HEK293 (cell line): ENCODE measurements at regions not wholly inside any gene's neighbourhood (a gene's known extent, or its start where the extent isn't known, plus 50 kb on each side); places are given as distances from the start of the nearest gene placed in this dataset.
A peak's percentile ranks its signal among the peaks of the same experiment; 100 is the strongest.

Experiments
- CTCF ChIA-PET: fragments of 350-600 bp; formaldehyde crosslinking; extraction: SDS; loops from one replicate; lab custom pipeline; 2021; ENCODE audit warnings: antibody characterized with exemption; lab: Yijun Ruan, JAX
- POLR2A ChIA-PET: fragments of 300-600 bp; formaldehyde crosslinking; extraction: SDS; loops from one replicate; lab custom pipeline; 2020; ENCODE audit warnings: antibody characterized with exemption, inconsistent platforms; lab: Yijun Ruan, JAX
- H3K27ac ChIP-seq: fragments of 200-500 bp; sonication (Bioruptor generic); 2 replicates; pipeline ENCODE4 v1.5.1; 2014; ENCODE audit warnings: low read depth, low read length, control low read depth, inconsistent platforms; ENCODE audit errors: extremely low read depth
- H3K36me3 ChIP-seq, 2 experiments: fragments of 200-500 bp in 1 of 2; sonication (Bioruptor generic) in 1 of 2; 1 replicate in 1 of 2; 2 replicates in 1 of 2; pipeline ENCODE4 v1.5.1; 2014 to 2017; ENCODE audit warnings: inconsistent platforms in 2 of 2, low read length in 2 of 2; ENCODE audit not compliant: control insufficient read depth in 2 of 2, insufficient read depth in 1 of 2
- H3K4me1 ChIP-seq: fragments of 200-500 bp; sonication (Bioruptor generic); 2 replicates; pipeline ENCODE4 v1.5.1; 2014; ENCODE audit warnings: mild to moderate bottlenecking, low read length, inconsistent platforms; ENCODE audit not compliant: control insufficient read depth, insufficient read depth
- H3K4me3 ChIP-seq: 2 replicates; pipeline ENCODE4 v1.5.1; 2011; ENCODE audit warnings: low read depth, mild to moderate bottlenecking, control low read depth, low read length, moderate library complexity
- H3K9me3 ChIP-seq: fragments of 200-500 bp; sonication (Bioruptor generic); 2 replicates; pipeline ENCODE4 v1.5.1; 2014; ENCODE audit warnings: low read depth, low read length, inconsistent platforms; ENCODE audit not compliant: control insufficient read depth, insufficient read depth
- KLF8 ChIP-seq: fragments of 450-650 bp; formaldehyde crosslinking; IDR thresholded peaks from 2 replicates; pipeline ENCODE4 v1.5.1; 2016; ENCODE audit warnings: missing biosample characterization, missing genetic modification characterization
- TRIM28 ChIP-seq: IDR thresholded peaks from 2 replicates; pipeline ENCODE4 v1.6.1; 2011; ENCODE audit warnings: low read length, control low read depth, borderline replicate concordance
- ZBTB1 ChIP-seq: fragments of 450-650 bp; formaldehyde crosslinking; IDR thresholded peaks from 2 replicates; pipeline ENCODE4 v1.5.1; 2016; ENCODE audit warnings: missing biosample characterization, missing genetic modification characterization
- ZBTB8A ChIP-seq: fragments of 450-650 bp; formaldehyde crosslinking; IDR thresholded peaks from 2 replicates; pipeline ENCODE4 v1.5.1; 2016; ENCODE audit warnings: missing biosample characterization, missing genetic modification characterization
- ZFHX2 ChIP-seq: fragments of 450-650 bp; formaldehyde crosslinking; conservative IDR thresholded peaks from 2 replicates; pipeline ENCODE4 v1.5.1; 2016; ENCODE audit warnings: missing biosample characterization, missing genetic modification characterization
- ZIC2 ChIP-seq: fragments of 450-650 bp; formaldehyde crosslinking; IDR thresholded peaks from 2 replicates; pipeline ENCODE4 v1.5.1; 2016; ENCODE audit warnings: missing biosample characterization, missing genetic modification characterization
- ZNF19 ChIP-seq: fragments of 450-650 bp; formaldehyde crosslinking; IDR thresholded peaks from 2 replicates; pipeline ENCODE4; 2016; ENCODE audit warnings: missing biosample characterization, missing genetic modification characterization, low read depth
- ZNF274 ChIP-seq, 2 experiments: fragments of 200-500 bp in 1 of 2; fragments of 450-650 bp in 1 of 2; sonication (Bioruptor generic) in 1 of 2; formaldehyde crosslinking in 1 of 2; IDR thresholded peaks; 2 replicates each; pipeline versions ENCODE4 v1.5.1 to v1.6.1; 2014 to 2016; ENCODE audit warnings: borderline replicate concordance in 1 of 2, inconsistent platforms in 1 of 2, low read length in 1 of 2, missing biosample characterization in 1 of 2, missing genetic modification characterization in 1 of 2
- ZNF324 ChIP-seq: fragments of 450-650 bp; formaldehyde crosslinking; IDR thresholded peaks from 2 replicates; pipeline ENCODE4 v1.5.1; 2016; ENCODE audit warnings: missing biosample characterization, missing genetic modification characterization
- ZNF585B ChIP-seq: fragments of 450-650 bp; formaldehyde crosslinking; IDR thresholded peaks from 2 replicates; pipeline ENCODE4 v1.5.1; 2016; ENCODE audit warnings: missing biosample characterization, missing genetic modification characterization
- ZNF623 ChIP-seq: fragments of 450-650 bp; formaldehyde crosslinking; IDR thresholded peaks from 2 replicates; pipeline ENCODE4 v1.5.1; 2016; ENCODE audit warnings: missing biosample characterization, missing genetic modification characterization
- ZNF830 ChIP-seq: fragments of 450-650 bp; IDR thresholded peaks from 2 replicates; pipeline ENCODE4 v1.5.0; 2018; ENCODE audit warnings: missing biosample characterization, missing genetic modification characterization, low read depth, mild to moderate bottlenecking, moderate library complexity
- TF ChIP-seq, protein P1 (sequence below): fragments of 450-650 bp; formaldehyde crosslinking; IDR thresholded peaks from 2 replicates; pipeline ENCODE4 v1.5.1; 2016; ENCODE audit warnings: missing biosample characterization, missing genetic modification characterization
- TF ChIP-seq, protein P2 (sequence below): fragments of 450-650 bp; formaldehyde crosslinking; IDR thresholded peaks from 2 replicates; pipeline ENCODE4 v1.5.1; 2016; ENCODE audit warnings: missing biosample characterization, missing genetic modification characterization
- TF ChIP-seq, protein P3 (sequence below): fragments of 450-650 bp; formaldehyde crosslinking; IDR thresholded peaks from 2 replicates; pipeline ENCODE4 v1.5.1; 2016; ENCODE audit warnings: missing biosample characterization, missing genetic modification characterization
- TF ChIP-seq, protein P4 (sequence below): fragments of 450-650 bp; formaldehyde crosslinking; IDR thresholded peaks from 2 replicates; pipeline ENCODE4 v1.5.1; 2016; ENCODE audit warnings: missing biosample characterization, missing genetic modification characterization
- TF ChIP-seq, protein P5 (sequence below): fragments of 450-650 bp; formaldehyde crosslinking; IDR thresholded peaks from 2 replicates; pipeline ENCODE4 v1.5.1; 2016; ENCODE audit warnings: missing biosample characterization, missing genetic modification characterization, borderline replicate concordance

DNA sequence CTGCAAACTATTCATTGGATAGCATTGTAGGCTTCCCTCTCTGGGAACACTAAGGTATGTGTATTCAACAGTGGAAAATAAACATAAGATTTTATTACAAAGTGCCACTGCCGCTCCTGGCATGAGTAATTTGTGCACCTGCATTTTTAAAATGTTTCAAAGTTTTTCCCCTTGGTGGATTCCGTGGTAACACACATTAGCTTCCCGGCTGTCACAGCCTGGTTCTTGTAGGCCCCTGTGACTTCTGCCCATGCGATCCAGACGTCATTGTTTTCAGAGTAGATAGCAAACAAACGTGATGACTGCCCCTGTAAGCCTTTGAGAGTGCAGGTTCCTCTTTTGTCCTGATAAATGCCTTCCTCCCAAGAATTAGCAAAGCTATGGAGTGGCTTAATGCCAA is 421.0 kb downstream of the ZNF521 start (continued):
- TF ChIP-seq ZNF585B (tag by site-specific recombination): no peak
- no peak for TF ChIP-seq ZFHX2 (tag by site-specific recombination)
- no peak for TF ChIP-seq ZBTB1 (tag by site-specific recombination)
- TF ChIP-seq ZNF623: no peak
- TF ChIP-seq, protein P1, sequence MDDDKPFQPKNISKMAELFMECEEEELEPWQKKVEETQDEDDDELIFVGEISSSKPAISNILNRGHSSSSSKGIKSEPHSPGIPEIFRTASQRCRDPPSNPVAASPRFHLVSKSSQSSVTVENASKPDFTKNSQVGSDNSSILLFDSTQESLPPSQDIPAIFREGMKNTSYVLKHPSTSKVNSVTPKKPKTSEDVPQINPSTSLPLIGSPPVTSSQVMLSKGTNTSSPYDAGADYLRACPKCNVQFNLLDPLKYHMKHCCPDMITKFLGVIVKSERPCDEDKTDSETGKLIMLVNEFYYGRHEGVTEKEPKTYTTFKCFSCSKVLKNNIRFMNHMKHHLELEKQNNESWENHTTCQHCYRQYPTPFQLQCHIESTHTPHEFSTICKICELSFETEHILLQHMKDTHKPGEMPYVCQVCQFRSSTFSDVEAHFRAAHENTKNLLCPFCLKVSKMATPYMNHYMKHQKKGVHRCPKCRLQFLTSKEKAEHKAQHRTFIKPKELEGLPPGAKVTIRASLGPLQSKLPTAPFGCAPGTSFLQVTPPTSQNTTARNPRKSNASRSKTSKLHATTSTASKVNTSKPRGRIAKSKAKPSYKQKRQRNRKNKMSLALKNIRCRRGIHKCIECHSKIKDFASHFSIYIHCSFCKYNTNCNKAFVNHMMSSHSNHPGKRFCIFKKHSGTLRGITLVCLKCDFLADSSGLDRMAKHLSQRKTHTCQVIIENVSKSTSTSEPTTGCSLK (tag by site-specific recombination): no peak

DNA sequence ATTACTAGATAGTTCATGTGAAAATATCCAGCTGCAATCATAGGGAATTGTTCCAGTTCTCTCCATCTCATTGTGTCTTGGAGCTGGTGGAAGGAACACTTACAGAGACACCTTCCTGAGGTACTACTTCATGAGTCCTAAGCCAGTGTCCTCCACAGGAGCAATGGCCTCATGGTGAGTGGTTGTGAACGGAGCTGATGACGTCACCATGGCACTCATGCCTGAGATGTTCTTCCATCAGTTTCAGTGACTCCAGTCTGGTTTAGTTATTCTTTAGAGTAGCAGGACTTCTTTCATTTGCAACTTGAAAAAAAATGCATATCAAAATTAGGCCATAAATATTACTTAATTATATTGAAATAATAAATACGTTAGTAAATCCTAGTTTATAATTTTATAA is 418.6 kb downstream of the ZNF521 start:
- Histone ChIP-seq H3K9me3 (no peaks in the 10 kb centered on the region), H3K4me3 (no peak overlapping the region), H3K36me3 (no peaks in the 10 kb centered on the region), H3K27ac (no peak overlapping the region), H3K4me1 (no peaks in the 10 kb centered on the region)
- TF ChIP-seq, protein P2, sequence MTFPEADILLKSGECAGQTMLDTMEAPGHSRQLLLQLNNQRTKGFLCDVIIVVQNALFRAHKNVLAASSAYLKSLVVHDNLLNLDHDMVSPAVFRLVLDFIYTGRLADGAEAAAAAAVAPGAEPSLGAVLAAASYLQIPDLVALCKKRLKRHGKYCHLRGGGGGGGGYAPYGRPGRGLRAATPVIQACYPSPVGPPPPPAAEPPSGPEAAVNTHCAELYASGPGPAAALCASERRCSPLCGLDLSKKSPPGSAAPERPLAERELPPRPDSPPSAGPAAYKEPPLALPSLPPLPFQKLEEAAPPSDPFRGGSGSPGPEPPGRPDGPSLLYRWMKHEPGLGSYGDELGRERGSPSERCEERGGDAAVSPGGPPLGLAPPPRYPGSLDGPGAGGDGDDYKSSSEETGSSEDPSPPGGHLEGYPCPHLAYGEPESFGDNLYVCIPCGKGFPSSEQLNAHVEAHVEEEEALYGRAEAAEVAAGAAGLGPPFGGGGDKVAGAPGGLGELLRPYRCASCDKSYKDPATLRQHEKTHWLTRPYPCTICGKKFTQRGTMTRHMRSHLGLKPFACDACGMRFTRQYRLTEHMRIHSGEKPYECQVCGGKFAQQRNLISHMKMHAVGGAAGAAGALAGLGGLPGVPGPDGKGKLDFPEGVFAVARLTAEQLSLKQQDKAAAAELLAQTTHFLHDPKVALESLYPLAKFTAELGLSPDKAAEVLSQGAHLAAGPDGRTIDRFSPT (tag by site-specific recombination): no peak
- TF ChIP-seq ZIC2 (tag by site-specific recombination): 0 out of 2 replicates have a peak, but pooled peaks have one; percentile 7
- ChIA-PET POLR2A (no interaction called here), CTCF (interaction anchor here (0.7 kb wide), 1 partner anchor 18 kb away, joined by 3 read pairs; no protein-coding TSS in a partner anchor)

DNA sequence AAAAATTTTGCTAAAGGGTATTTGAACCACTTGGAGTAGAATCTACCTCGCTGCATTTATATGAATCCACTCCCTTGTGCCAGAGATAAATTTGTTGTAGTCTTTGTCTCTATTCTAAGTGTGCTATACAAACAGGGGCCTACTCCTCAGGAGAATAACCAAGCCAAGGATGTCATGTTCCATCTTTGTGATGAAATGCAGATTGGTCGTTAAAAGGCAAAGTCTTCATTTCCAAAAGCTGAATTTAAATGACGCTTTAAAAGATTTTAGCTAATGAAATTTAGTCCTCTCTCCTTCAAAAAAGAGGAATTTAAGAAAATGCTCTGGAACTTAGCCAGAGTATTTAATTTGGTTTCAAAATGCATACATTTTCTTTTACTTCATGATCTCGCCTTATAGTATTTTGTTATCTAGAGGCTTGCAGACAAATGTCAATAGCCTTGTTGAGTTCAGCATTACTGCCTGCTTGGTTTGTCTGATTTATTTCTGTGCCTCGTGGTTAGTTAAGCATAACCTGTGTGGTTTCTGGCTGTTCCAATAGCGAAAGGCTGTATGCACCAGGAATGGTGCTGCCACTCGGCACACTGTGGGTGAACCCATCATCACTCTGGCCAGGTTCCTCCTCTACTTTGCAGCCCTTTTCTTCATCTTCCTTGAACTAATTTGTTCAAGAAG is 417.6 kb downstream of the ZNF521 start:
- Histone ChIP-seq H3K27ac (no peak overlapping the region), H3K4me3 (no peak overlapping the region), H3K9me3 (no peaks in the 10 kb centered on the region), H3K36me3 (no peaks in the 10 kb centered on the region), H3K4me1 (no peaks in the 10 kb centered on the region)
- ChIA-PET CTCF (no interaction called here), POLR2A (no interaction called here)
- TF ChIP-seq KLF8 (tag by site-specific recombination) (no peak), ZNF830 (tag by site-specific recombination) (no peak), ZNF274 (IDR thresholded peaks at IDR 0.05; ENCODE audit: low read length) (no peak), ZNF274 (tag by site-specific recombination; IDR thresholded peaks at IDR 0.05; ENCODE audit: borderline replicate concordance) (no peak), ZNF324 (tag by site-specific recombination) (no peak), ZNF19 (tag by site-specific recombination) (no peak), ZFHX2 (tag by site-specific recombination) (no peak), ZBTB8A (no peak), TRIM28 (no peak)
- TF ChIP-seq, protein P3, sequence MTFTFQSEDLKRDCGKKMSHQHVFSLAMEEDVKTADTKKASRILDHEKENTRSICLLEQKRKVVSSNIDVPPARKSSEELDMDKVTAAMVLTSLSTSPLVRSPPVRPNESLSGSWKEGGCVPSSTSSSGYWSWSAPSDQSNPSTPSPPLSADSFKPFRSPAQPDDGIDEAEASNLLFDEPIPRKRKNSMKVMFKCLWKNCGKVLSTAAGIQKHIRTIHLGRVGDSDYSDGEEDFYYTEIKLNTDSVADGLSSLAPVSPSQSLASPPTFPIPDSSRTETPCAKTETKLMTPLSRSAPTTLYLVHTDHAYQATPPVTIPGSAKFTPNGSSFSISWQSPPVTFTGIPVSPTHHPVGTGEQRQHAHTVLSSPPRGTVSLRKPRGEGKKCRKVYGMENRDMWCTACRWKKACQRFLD: no peak
- TF ChIP-seq, protein P4, sequence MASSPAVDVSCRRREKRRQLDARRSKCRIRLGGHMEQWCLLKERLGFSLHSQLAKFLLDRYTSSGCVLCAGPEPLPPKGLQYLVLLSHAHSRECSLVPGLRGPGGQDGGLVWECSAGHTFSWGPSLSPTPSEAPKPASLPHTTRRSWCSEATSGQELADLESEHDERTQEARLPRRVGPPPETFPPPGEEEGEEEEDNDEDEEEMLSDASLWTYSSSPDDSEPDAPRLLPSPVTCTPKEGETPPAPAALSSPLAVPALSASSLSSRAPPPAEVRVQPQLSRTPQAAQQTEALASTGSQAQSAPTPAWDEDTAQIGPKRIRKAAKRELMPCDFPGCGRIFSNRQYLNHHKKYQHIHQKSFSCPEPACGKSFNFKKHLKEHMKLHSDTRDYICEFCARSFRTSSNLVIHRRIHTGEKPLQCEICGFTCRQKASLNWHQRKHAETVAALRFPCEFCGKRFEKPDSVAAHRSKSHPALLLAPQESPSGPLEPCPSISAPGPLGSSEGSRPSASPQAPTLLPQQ (tag by site-specific recombination): no peak
- TF ChIP-seq, protein P5, sequence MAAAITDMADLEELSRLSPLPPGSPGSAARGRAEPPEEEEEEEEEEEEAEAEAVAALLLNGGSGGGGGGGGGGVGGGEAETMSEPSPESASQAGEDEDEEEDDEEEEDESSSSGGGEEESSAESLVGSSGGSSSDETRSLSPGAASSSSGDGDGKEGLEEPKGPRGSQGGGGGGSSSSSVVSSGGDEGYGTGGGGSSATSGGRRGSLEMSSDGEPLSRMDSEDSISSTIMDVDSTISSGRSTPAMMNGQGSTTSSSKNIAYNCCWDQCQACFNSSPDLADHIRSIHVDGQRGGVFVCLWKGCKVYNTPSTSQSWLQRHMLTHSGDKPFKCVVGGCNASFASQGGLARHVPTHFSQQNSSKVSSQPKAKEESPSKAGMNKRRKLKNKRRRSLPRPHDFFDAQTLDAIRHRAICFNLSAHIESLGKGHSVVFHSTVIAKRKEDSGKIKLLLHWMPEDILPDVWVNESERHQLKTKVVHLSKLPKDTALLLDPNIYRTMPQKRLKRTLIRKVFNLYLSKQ (tag by site-specific recombination): no peak
